Progenitor cell of endocrine pancreas (in vitro differentiated cells): ENCODE measurements at regions not wholly inside any gene's neighbourhood (a gene's known extent, or its start where the extent isn't known, plus 50 kb on each side); places are given as distances from the start of the nearest gene placed in this dataset.
"Not testable (repeated sequence)": the region's sequence is repeated elsewhere in the genome, so short reads cannot be mapped to it uniquely, and the experiment has no call there.

ENCODE experiments used
- DNase-seq: peaks from one replicate; pipeline ENCODE4 v3.0.0; 2021; ENCODE audit warnings: low spot score; ENCODE audit not compliant: unreplicated experiment
- H3K27ac Mint-ChIP-seq: 2 replicates; pipeline ENCODE4 v1.8.0; 2021; ENCODE audit warnings: mild to moderate bottlenecking, moderate library complexity, mixed read lengths
- H3K27me3 Mint-ChIP-seq: 2 replicates; pipeline ENCODE4 v1.8.0; 2021; ENCODE audit warnings: mixed read lengths
- H3K36me3 Mint-ChIP-seq: 2 replicates; pipeline ENCODE4 v1.8.0; 2022; ENCODE audit warnings: mixed read lengths; ENCODE audit not compliant: insufficient read depth
- H3K4me1 Mint-ChIP-seq: 2 replicates; pipeline ENCODE4 v1.8.0; 2021; ENCODE audit warnings: low read depth, mixed read lengths
- H3K4me3 Mint-ChIP-seq: 2 replicates; pipeline ENCODE4 v1.8.0; 2021; ENCODE audit warnings: low read depth, mild to moderate bottlenecking, moderate library complexity, mixed read lengths
- H3K9me3 Mint-ChIP-seq: 2 replicates; pipeline ENCODE4 v1.8.0; 2021; ENCODE audit warnings: low read depth, mixed read lengths
- TF ChIP-seq, protein P1 (sequence below): fragments of 200-600 bp; sonication (generic); IDR thresholded peaks from one replicate; pipeline ENCODE4 v1.5.0; 2021; ENCODE audit warnings: antibody characterized with exemption, mild to moderate bottlenecking; ENCODE audit not compliant: unreplicated experiment

GRCh38 chr16:21487956-21488355 is 111.4 kb upstream of the METTL9 start:
- DNase-seq, H3K27ac Mint-ChIP-seq, H3K4me1 Mint-ChIP-seq, H3K36me3 Mint-ChIP-seq, H3K27me3 Mint-ChIP-seq, H3K4me3 Mint-ChIP-seq, H3K9me3 Mint-ChIP-seq: not testable (repeated sequence)

DNA sequence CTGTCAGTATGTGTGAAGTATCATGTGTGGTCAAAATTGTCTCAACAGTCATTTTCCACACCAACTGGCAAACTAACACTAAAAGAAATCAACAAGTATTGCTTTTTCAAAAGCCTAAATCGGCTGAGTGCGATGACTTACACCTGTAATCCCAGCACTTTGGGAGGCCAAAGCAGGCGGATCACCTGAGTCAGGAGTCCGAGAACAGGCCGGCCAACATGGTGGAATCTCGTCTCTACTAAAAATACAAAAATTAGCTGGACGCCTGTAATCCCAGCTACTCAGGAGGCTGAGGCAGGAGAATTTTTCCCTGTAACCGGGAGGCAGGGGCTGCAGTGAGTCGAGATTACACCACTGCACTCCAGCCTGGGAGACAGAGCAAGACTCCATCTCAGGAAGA is 100.3 kb upstream of the METTL9 start:
- H3K36me3 Mint-ChIP-seq, H3K27me3 Mint-ChIP-seq, H3K4me1 Mint-ChIP-seq, H3K27ac Mint-ChIP-seq, H3K4me3 Mint-ChIP-seq, H3K9me3 Mint-ChIP-seq: not testable (repeated sequence)
- DNase-seq, result peak; percentile 6

DNA sequence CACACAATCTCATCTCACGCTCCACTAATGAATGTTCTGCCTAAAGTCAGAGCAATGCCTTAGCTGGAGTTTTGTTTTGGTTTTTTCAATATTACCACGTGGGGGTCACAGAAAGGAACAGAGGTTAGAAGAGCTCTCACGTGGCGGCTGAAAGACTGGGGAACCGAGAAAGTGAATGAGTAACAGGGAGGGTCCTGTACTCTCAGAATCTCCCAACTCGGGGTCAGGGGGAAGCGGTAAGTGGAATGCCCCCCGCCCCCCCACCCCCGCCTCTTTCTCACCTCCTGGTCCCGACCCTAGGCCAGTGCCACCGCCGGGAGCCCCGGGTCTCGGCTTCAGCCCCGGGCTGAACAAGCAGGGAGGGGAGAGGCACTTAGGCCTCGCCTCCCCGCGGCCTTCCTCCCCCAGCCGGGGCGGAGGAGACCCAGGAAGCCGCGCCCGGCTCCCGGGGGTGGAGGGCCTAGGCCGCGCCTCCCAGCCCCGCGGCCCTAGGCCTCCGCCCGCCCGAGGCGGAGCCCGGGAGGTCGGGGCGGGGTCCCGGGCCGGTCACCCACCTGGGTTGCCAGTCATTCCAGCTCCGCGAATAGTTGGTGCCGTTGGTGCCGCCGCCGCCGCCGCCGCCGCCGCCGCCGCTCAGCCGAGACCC is 98.0 kb upstream of the METTL9 start:
- H3K36me3 Mint-ChIP-seq, H3K9me3 Mint-ChIP-seq, H3K27me3 Mint-ChIP-seq, H3K4me1 Mint-ChIP-seq: not testable (repeated sequence)
- peak; percentile 59 for DNase-seq
- Mint-ChIP-seq H3K4me3 (peak overlapping the region; percentile 87), H3K27ac (peak overlapping the region; percentile 96)

GRCh38 chr16:21501869-21502667 is 97.3 kb upstream of the METTL9 start:
- H3K9me3 Mint-ChIP-seq, result no peaks in the 10 kb centered on the region
- H3K27me3 Mint-ChIP-seq, result no peaks in the 10 kb centered on the region
- H3K4me1 Mint-ChIP-seq, result peaks cover 12% of the 10 kb centered on the region
- no peaks in the 10 kb centered on the region for H3K36me3 Mint-ChIP-seq
- H3K27ac Mint-ChIP-seq, result peak overlapping the region; percentile 96
- TF ChIP-seq, protein P1, sequence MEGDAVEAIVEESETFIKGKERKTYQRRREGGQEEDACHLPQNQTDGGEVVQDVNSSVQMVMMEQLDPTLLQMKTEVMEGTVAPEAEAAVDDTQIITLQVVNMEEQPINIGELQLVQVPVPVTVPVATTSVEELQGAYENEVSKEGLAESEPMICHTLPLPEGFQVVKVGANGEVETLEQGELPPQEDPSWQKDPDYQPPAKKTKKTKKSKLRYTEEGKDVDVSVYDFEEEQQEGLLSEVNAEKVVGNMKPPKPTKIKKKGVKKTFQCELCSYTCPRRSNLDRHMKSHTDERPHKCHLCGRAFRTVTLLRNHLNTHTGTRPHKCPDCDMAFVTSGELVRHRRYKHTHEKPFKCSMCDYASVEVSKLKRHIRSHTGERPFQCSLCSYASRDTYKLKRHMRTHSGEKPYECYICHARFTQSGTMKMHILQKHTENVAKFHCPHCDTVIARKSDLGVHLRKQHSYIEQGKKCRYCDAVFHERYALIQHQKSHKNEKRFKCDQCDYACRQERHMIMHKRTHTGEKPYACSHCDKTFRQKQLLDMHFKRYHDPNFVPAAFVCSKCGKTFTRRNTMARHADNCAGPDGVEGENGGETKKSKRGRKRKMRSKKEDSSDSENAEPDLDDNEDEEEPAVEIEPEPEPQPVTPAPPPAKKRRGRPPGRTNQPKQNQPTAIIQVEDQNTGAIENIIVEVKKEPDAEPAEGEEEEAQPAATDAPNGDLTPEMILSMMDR, result no peak
- peak; percentile 94 for DNase-seq
- H3K4me3 Mint-ChIP-seq, result peak overlapping the region; percentile 87

GRCh38 chr16:21503574-21503920 is 95.8 kb upstream of the METTL9 start:
- not testable (repeated sequence) for H3K27ac Mint-ChIP-seq, H3K36me3 Mint-ChIP-seq, H3K9me3 Mint-ChIP-seq, H3K27me3 Mint-ChIP-seq
- H3K4me1 Mint-ChIP-seq, result peaks cover 20% of the 10 kb centered on the region
- DNase-seq, result peak; percentile 8
- H3K4me3 Mint-ChIP-seq, result peak overlapping the region; percentile 87

- DNase-seq, result peak; percentile 9
- H3K4me1 Mint-ChIP-seq, result peaks cover 24% of the 10 kb centered on the region
- peak overlapping the region; percentile 87 for H3K4me3 Mint-ChIP-seq
- not testable (repeated sequence) for H3K9me3 Mint-ChIP-seq, H3K27me3 Mint-ChIP-seq, H3K27ac Mint-ChIP-seq, H3K36me3 Mint-ChIP-seq
Measured at GRCh38 chr16:21503941-21504832, 95.2 kb upstream of the METTL9 start.

- DNase-seq, H3K27me3 Mint-ChIP-seq, H3K4me3 Mint-ChIP-seq, H3K27ac Mint-ChIP-seq, H3K36me3 Mint-ChIP-seq, H3K9me3 Mint-ChIP-seq: not testable (repeated sequence)
- H3K4me1 Mint-ChIP-seq, result peaks cover 30% of the 10 kb centered on the region
Measured at GRCh38 chr16:21505751-21506520, 93.4 kb upstream of the METTL9 start.

GRCh38 chr16:21506857-21507456 is 92.4 kb upstream of the METTL9 start:
- H3K27me3 Mint-ChIP-seq, DNase-seq, H3K9me3 Mint-ChIP-seq, H3K36me3 Mint-ChIP-seq, H3K4me3 Mint-ChIP-seq: not testable (repeated sequence)
- Mint-ChIP-seq H3K4me1 (peaks cover 36% of the 10 kb centered on the region), H3K27ac (peak overlapping the region; percentile 23)

GRCh38 chr16:21507631-21508305 is 91.6 kb upstream of the METTL9 start:
- H3K4me3 Mint-ChIP-seq, H3K9me3 Mint-ChIP-seq: not testable (repeated sequence)
- peaks cover 40% of the 10 kb centered on the region for H3K4me1 Mint-ChIP-seq

GRCh38 chr16:21508661-21509436 is 90.5 kb upstream of the METTL9 start:
- not testable (repeated sequence) for DNase-seq, H3K27ac Mint-ChIP-seq, H3K36me3 Mint-ChIP-seq, H3K9me3 Mint-ChIP-seq, H3K27me3 Mint-ChIP-seq, H3K4me3 Mint-ChIP-seq
- peaks cover 43% of the 10 kb centered on the region for H3K4me1 Mint-ChIP-seq

More at GRCh38 chr16:21507631-21508305, 91.6 kb upstream of the METTL9 start:
- not testable (repeated sequence) for H3K36me3 Mint-ChIP-seq, H3K27me3 Mint-ChIP-seq, DNase-seq
- H3K27ac Mint-ChIP-seq, result peak overlapping the region; percentile 86
